H9 (cell line): ENCODE measurements at regions not wholly inside any gene's neighbourhood (a gene's known extent, or its start where the extent isn't known, plus 50 kb on each side); places are given as distances from the start of the nearest gene placed in this dataset.
"Not testable (repeated sequence)": the region's sequence is repeated elsewhere in the genome, so short reads cannot be mapped to it uniquely, and the experiment has no call there.

Experiments
- DNase-seq: peaks from one replicate; pipeline ENCODE4 v3.0.0-alpha.2; 2017
- H2AFZ ChIP-seq: one replicate; pipeline ENCODE4 v1.6.1; 2013; ENCODE audit warnings: mild to moderate bottlenecking, low read length, control low read depth, moderate library complexity
- H2AK5ac ChIP-seq: 2 replicates; pipeline ENCODE4 v1.6.1; 2013; ENCODE audit warnings: low read length, control low read depth, mixed read lengths; ENCODE audit not compliant: insufficient read length
- H2BK120ac ChIP-seq: one replicate; pipeline ENCODE4 v1.6.1; 2013; ENCODE audit warnings: low read depth, mild to moderate bottlenecking, low read length, control low read depth, inconsistent platforms; ENCODE audit not compliant: poor library complexity, severe bottlenecking
- H2BK12ac ChIP-seq: 2 replicates; pipeline ENCODE4 v1.6.1; 2013; ENCODE audit warnings: low read length, control low read depth, mixed read lengths, low read depth; ENCODE audit not compliant: insufficient read length
- H2BK15ac ChIP-seq: 2 replicates; pipeline ENCODE4 v1.6.1; 2013; ENCODE audit warnings: low read depth, low read length, control low read depth
- H2BK20ac ChIP-seq: one replicate; pipeline ENCODE4 v1.6.1; 2013; ENCODE audit warnings: low read depth, mild to moderate bottlenecking, low read length, control low read depth, inconsistent platforms; ENCODE audit not compliant: poor library complexity, severe bottlenecking
- H2BK5ac ChIP-seq: 2 replicates; pipeline ENCODE4 v1.6.1; 2013; ENCODE audit warnings: low read length, control low read depth, mixed read lengths; ENCODE audit not compliant: insufficient read length
- H3K14ac ChIP-seq: 2 replicates; pipeline ENCODE4 v1.6.1; 2013; ENCODE audit warnings: low read length, control low read depth; ENCODE audit not compliant: insufficient read depth
- H3K18ac ChIP-seq: 2 replicates; pipeline ENCODE4 v1.6.1; 2013; ENCODE audit warnings: low read depth, mild to moderate bottlenecking, mixed read lengths, low read length, control low read depth; ENCODE audit not compliant: insufficient read length
- H3K23ac ChIP-seq: 2 replicates; pipeline ENCODE4 v1.6.1; 2013; ENCODE audit warnings: low read length, control low read depth, mixed read lengths, low read depth; ENCODE audit not compliant: insufficient read length
- H3K23me2 ChIP-seq: 2 replicates; pipeline ENCODE4 v1.6.1; 2013; ENCODE audit warnings: low read depth, mild to moderate bottlenecking, mixed read lengths, low read length, control low read depth; ENCODE audit not compliant: insufficient read length, poor library complexity, severe bottlenecking
- H3K27ac ChIP-seq: 2 replicates; pipeline ENCODE4 v1.5.1; 2013; ENCODE audit warnings: low read length, control low read depth, mixed read lengths, low read depth; ENCODE audit not compliant: insufficient read length
- H3K27me3 ChIP-seq: 2 replicates; pipeline ENCODE4 v1.6.1; 2013; ENCODE audit warnings: low read length, control low read depth, inconsistent platforms; ENCODE audit not compliant: insufficient read depth
- H3K4ac ChIP-seq: 2 replicates; pipeline ENCODE4 v1.6.1; 2013; ENCODE audit warnings: low read depth, mild to moderate bottlenecking, control low read depth, inconsistent platforms, low read length, moderate library complexity
- H3K4me1 ChIP-seq: 2 replicates; pipeline ENCODE4 v1.6.1; 2013; ENCODE audit warnings: low read length, control low read depth, inconsistent platforms; ENCODE audit not compliant: insufficient read depth
- H3K4me2 ChIP-seq: 2 replicates; pipeline ENCODE4 v1.6.1; 2013; ENCODE audit warnings: low read length, control low read depth, mixed read lengths; ENCODE audit not compliant: insufficient read length, insufficient read depth
- H3K56ac ChIP-seq: 2 replicates; pipeline ENCODE4 v1.6.1; 2013; ENCODE audit warnings: low read depth, mild to moderate bottlenecking, mixed read lengths, low read length, control low read depth; ENCODE audit not compliant: insufficient read length
- H3K79me1 ChIP-seq: 2 replicates; pipeline ENCODE4 v1.6.1; 2013; ENCODE audit warnings: low read depth, mild to moderate bottlenecking, moderate library complexity, low read length, control low read depth, inconsistent platforms; ENCODE audit not compliant: insufficient read depth, poor library complexity, severe bottlenecking
- H3K79me2 ChIP-seq: 2 replicates; pipeline ENCODE4 v1.6.1; 2013; ENCODE audit warnings: low read length, control low read depth, inconsistent platforms; ENCODE audit not compliant: insufficient read depth
- H3K9ac ChIP-seq: 2 replicates; pipeline ENCODE4 v1.6.1; 2013; ENCODE audit warnings: low read length, control low read depth, mixed read lengths; ENCODE audit not compliant: insufficient read length; ENCODE audit errors: extremely low read depth
- H3K9me3 ChIP-seq: one replicate; pipeline ENCODE4 v1.6.1; 2013; ENCODE audit warnings: low read depth, low read length, inconsistent platforms; ENCODE audit not compliant: control insufficient read depth
- H3T11ph ChIP-seq: one replicate; pipeline ENCODE4 v1.6.1; 2013; ENCODE audit warnings: mild to moderate bottlenecking, low read length, control low read depth, inconsistent platforms
- H4K20me1 ChIP-seq: one replicate; pipeline ENCODE4 v1.6.1; 2013; ENCODE audit not compliant: control insufficient read depth, insufficient read length, insufficient read depth
- H4K5ac ChIP-seq: 2 replicates; pipeline ENCODE4 v1.6.1; 2013; ENCODE audit warnings: low read depth, mild to moderate bottlenecking, mixed read lengths, low read length, control low read depth; ENCODE audit not compliant: insufficient read length
- H4K8ac ChIP-seq: replicated peaks from 2 replicates; pipeline ENCODE4 v1.6.1; 2013; ENCODE audit warnings: low read length, control low read depth, mixed read lengths, low read depth; ENCODE audit not compliant: insufficient read length
- H4K91ac ChIP-seq: 2 replicates; pipeline ENCODE4 v1.6.1; 2013; ENCODE audit warnings: low read depth, mild to moderate bottlenecking, moderate library complexity, mixed read lengths, low read length, control low read depth; ENCODE audit not compliant: insufficient read length
- H3K27ac Mint-ChIP-seq, 3 experiments: 2 replicates in 2 of 3; 3 replicates in 1 of 3; pipeline ENCODE4 v1.8.0; 2020 to 2021; ENCODE audit warnings: mixed read lengths in 3 of 3, mild to moderate bottlenecking in 1 of 3, moderate library complexity in 1 of 3
- H3K27me3 Mint-ChIP-seq: 2 replicates; pipeline ENCODE4 v1.8.0; 2021; ENCODE audit warnings: low read depth, mild to moderate bottlenecking, moderate library complexity, mixed read lengths
- H3K36me3 Mint-ChIP-seq, 3 experiments: 2 replicates in 2 of 3; 3 replicates in 1 of 3; pipeline ENCODE4 v1.8.0; 2020 to 2021; ENCODE audit warnings: low read depth in 3 of 3, mixed read lengths in 3 of 3; ENCODE audit not compliant: insufficient read depth in 1 of 3
- H3K4me1 Mint-ChIP-seq, 2 experiments: 2 replicates each; pipeline ENCODE4 v1.8.0; 2020; ENCODE audit warnings: mixed read lengths in 2 of 2
- H3K4me3 Mint-ChIP-seq, 2 experiments: 2 replicates in 1 of 2; 3 replicates in 1 of 2; pipeline ENCODE4 v1.8.0; 2020 to 2021; ENCODE audit warnings: mild to moderate bottlenecking in 2 of 2, mixed read lengths in 2 of 2, moderate library complexity in 1 of 2
- H3K9me3 Mint-ChIP-seq, 2 experiments: 2 replicates in 1 of 2; 3 replicates in 1 of 2; pipeline ENCODE4 v1.8.0; 2020; ENCODE audit warnings: mild to moderate bottlenecking in 2 of 2, mixed read lengths in 2 of 2, moderate library complexity in 1 of 2
- CTCF ChIP-seq: fragments of 200-600 bp; sonication (generic); conservative IDR thresholded peaks from 3 replicates; pipeline ENCODE4 v1.8.0; 2021; ENCODE audit warnings: antibody characterized with exemption, mild to moderate bottlenecking
- WGBS: extraction: QIAGEN DNeasy Blood & Tissue Kit; methylation state at CpG from one replicate; pipeline ENCODE4 v1.1.7; 2013; ENCODE audit warnings: missing lambda C conversion rate, low lambda C conversion rate, mixed read lengths; ENCODE audit not compliant: insufficient read length; ENCODE audit errors: extremely low coverage; 5-methylcytosine and 5-hydroxymethylcytosine counted together

GRCh38 chr6:34642427-34642826, 54.1 kb downstream of the ILRUN start:
- H4K91ac ChIP-seq: no peak overlapping the region
- H2AK5ac ChIP-seq: no peak overlapping the region
- no CpG with 5 or more reads among the region's 3 CpGs for WGBS
- no peak overlapping the region for H2BK20ac ChIP-seq
- no peak for TF ChIP-seq CTCF
- H3K23me2 ChIP-seq: no peaks in the 10 kb centered on the region
- H4K8ac ChIP-seq: no peak overlapping the region
- H3K18ac ChIP-seq: no peak overlapping the region
- H3K14ac ChIP-seq: no peak overlapping the region
- no peaks in the 10 kb centered on the region for H4K20me1 ChIP-seq
- H3K56ac ChIP-seq: no peak overlapping the region
- H3K36me3 Mint-ChIP-seq: peaks cover 3 to 36% (median 10%) of the 10 kb centered on the region in 3 experiments
- no peak overlapping the region for H2AFZ ChIP-seq
- H3K23ac ChIP-seq: no peak overlapping the region
- H3K4me3 Mint-ChIP-seq: no peak overlapping the region
- H2BK120ac ChIP-seq: no peak overlapping the region
- H3K27me3 ChIP-seq: no peaks in the 10 kb centered on the region
- no peaks in the 10 kb centered on the region for H3K79me1 ChIP-seq
- H3K4me2 ChIP-seq: no peak overlapping the region
- DNase-seq: no peak
- no peak overlapping the region for H2BK15ac ChIP-seq
- no peaks in the 10 kb centered on the region for H3K79me2 ChIP-seq
- no peak overlapping the region for H4K5ac ChIP-seq
- no peak overlapping the region for H3K4ac ChIP-seq
- H3K9ac ChIP-seq: no peak overlapping the region
- no peak overlapping the region for H3T11ph ChIP-seq
- no peak overlapping the region for H2BK5ac ChIP-seq
- no peak overlapping the region for H2BK12ac ChIP-seq
- no peak overlapping the region for H3K27ac ChIP-seq
- H3K4me1 Mint-ChIP-seq: no peaks in the 10 kb centered on the region
- no peaks in the 10 kb centered on the region for H3K27me3 Mint-ChIP-seq
- no peaks in the 10 kb centered on the region for H3K9me3 ChIP-seq
- H3K4me1 ChIP-seq: no peaks in the 10 kb centered on the region
- H3K27ac Mint-ChIP-seq: peak overlapping the region in 1 of 3 experiments; percentile 19; a peak in 1 of 7 replicates
- H3K9me3 Mint-ChIP-seq: no peaks in the 10 kb centered on the region

GRCh38 chr6:34640074-34640849, 56.3 kb downstream of the ILRUN start:
- Mint-ChIP-seq H3K27ac (peak overlapping the region in 1 of 3 experiments; percentile 61; a peak in 1 of 7 replicates), H3K36me3 (peaks cover 0 to 25% (median 2%) of the 10 kb centered on the region in 3 experiments; a peak in 6 of 7 replicates)
- not testable (repeated sequence) for H3K4me1 ChIP-seq, H3K23ac ChIP-seq, H3K9me3 Mint-ChIP-seq, H2BK5ac ChIP-seq, H2BK15ac ChIP-seq, H3K27ac ChIP-seq, H3K23me2 ChIP-seq, H3K18ac ChIP-seq, H3K79me2 ChIP-seq, DNase-seq, H2AK5ac ChIP-seq, H2BK20ac ChIP-seq, H3K4me2 ChIP-seq, H3K4ac ChIP-seq, H3K9ac ChIP-seq, H3K4me1 Mint-ChIP-seq, H3K9me3 ChIP-seq, H4K5ac ChIP-seq, H3K56ac ChIP-seq, H3K27me3 Mint-ChIP-seq, H2AFZ ChIP-seq, H3T11ph ChIP-seq, H3K79me1 ChIP-seq, H4K8ac ChIP-seq, H3K4me3 Mint-ChIP-seq, H4K20me1 ChIP-seq, H2BK12ac ChIP-seq, H4K91ac ChIP-seq, H2BK120ac ChIP-seq, H3K14ac ChIP-seq, H3K27me3 ChIP-seq
- no CpG with 5 or more reads among the region's 16 CpGs for WGBS
